Epithelial cell of esophagus (primary cell): ENCODE measurements at regions not wholly inside any gene's neighbourhood (a gene's known extent, or its start where the extent isn't known, plus 50 kb on each side); places are given as distances from the start of the nearest gene placed in this dataset.

ENCODE experiments used
- DNase-seq: peaks from one replicate; pipeline ENCODE4 v3.0.0; 2010; ENCODE audit warnings: low read depth
- H3K4me3 ChIP-seq: 2 replicates; pipeline ENCODE4 v1.5.1; 2011; ENCODE audit warnings: mild to moderate bottlenecking, low read length, control low read depth
- CTCF ChIP-seq: IDR thresholded peaks from 2 replicates; pipeline ENCODE4 v1.5.1; 2011; ENCODE audit warnings: low read depth, mild to moderate bottlenecking, low read length, control low read depth, inconsistent platforms; ENCODE audit not compliant: insufficient read depth; ENCODE audit errors: missing control alignments

GRCh38 chr20:59391975-59392374 lies 91.6 kb downstream of the EDN3 start:
- DNase-seq, result no peak
- no peak overlapping the region for H3K4me3 ChIP-seq
- TF ChIP-seq CTCF, result no peak

- TF ChIP-seq CTCF, result no peak
- H3K4me3 ChIP-seq, result no peak overlapping the region
- no peak for DNase-seq
These were observed 92.3 kb downstream of the EDN3 start for GRCh38 chr20:59392736-59393135.

GRCh38 chr20:59393142-59393541 lies 92.7 kb downstream of the EDN3 start:
- TF ChIP-seq CTCF, result no peak
- DNase-seq, result no peak
- no peak overlapping the region for H3K4me3 ChIP-seq

GRCh38 chr20:59395729-59396128 lies 95.3 kb downstream of the EDN3 start:
- no peak overlapping the region for H3K4me3 ChIP-seq
- TF ChIP-seq CTCF, result no peak

GRCh38 chr20:59398537-59399205 lies 98.3 kb downstream of the EDN3 start:
- DNase-seq, result no peak
- no peak for TF ChIP-seq CTCF
- no peak overlapping the region for H3K4me3 ChIP-seq

More at GRCh38 chr20:59395729-59396128, 95.3 kb downstream of the EDN3 start:
- DNase-seq, result no peak

- DNase-seq, result no peak
- TF ChIP-seq CTCF, result no peak
- no peak overlapping the region for H3K4me3 ChIP-seq
These were observed 99.2 kb downstream of the EDN3 start for GRCh38 chr20:59399426-59400099.

- no peak overlapping the region for H3K4me3 ChIP-seq
- no peak for TF ChIP-seq CTCF
- DNase-seq, result no peak
These were observed 100.3 kb downstream of the EDN3 start for GRCh38 chr20:59400708-59401107.
